NCI-H1436 (cell line): ENCODE measurements at regions not wholly inside any gene's neighbourhood (a gene's known extent, or its start where the extent isn't known, plus 50 kb on each side); places are given as distances from the start of the nearest gene placed in this dataset.
A peak's percentile ranks its signal among the peaks of the same experiment; 100 is the strongest.

Experiments used
- DNase-seq: peaks from one replicate; lab custom pipeline; 2025; lab: John Stamatoyannopoulos, UW

DNA sequence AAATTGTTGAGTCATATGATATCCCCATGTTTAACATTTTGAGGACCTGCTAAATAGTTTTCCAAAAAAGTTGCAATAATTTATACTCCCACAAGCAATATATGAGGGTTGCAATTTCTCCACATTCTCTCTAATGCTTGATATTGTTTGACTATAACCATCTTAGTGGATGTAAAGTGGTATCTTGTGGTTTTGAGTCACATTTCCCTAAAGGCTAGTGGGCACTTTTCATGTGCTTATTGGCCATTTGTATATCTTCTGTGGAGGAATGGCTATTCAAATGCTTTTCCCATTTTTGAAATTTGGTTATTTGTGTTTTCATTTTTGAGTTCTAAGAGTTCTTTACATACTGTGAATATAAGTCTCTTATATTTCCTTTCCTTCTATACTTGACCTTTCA lies 82.7 kb downstream of the SCG2 start:
- DNase-seq = no peak

DNA sequence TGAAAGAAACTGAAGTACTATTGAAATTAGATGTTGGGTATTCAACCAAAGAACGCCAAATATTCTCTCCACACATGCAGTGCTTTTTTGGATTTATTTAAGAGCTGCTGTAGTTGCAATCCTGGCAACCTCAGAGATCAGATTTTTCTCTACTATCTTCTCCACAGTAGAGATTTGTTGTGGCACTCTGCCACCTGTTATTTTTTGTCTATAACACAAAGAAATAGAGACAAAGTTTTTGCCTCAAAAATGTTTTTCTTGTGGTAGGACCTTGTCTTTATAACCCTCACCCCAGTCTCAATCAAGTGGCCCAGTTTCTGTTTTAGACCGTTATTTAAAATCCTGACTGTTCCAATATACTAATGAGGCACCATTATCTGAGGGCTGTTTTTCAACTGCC lies 79.4 kb downstream of the SCG2 start:
- DNase-seq = no peak

DNA sequence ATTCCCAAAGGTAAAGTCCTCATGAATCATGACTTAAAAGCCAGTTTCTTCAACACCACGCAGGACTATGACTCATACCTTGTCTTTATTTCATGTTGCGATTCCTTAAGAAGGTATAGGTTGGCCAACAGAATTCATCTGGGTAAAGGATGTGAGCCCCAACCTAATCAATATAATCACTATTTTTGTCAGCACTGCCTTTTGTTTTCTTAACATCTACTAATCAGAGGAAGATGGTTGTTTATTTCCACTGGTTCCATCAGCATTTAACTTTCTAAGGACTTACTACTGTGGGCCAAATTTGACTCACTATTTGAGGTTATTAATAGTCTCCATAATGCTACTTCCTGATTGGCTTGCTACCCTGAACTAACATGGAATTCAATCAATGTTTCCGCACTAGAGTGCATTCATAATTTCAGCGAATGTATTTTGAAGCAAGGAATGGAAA lies 78.6 kb downstream of the SCG2 start:
- DNase-seq = no peak

DNA sequence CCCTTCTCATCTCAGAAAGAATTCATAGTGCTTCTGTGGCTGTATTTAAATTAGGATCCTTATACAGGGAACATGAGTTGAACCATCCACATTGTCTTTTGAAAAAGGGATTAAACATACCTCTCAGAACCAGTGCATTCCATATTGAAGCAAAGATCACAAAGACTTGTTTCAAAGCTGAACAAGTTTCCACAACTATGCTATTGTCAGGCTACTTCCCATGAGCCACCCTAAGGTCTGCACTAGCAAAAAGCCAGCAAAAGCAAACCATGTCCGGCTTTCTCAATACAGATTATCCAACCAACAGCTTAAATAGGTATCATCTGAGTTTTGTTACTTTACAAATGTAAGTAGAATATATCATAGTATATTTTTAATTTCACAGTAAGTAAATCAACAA lies 78.1 kb downstream of the SCG2 start:
- no peak for DNase-seq

DNA sequence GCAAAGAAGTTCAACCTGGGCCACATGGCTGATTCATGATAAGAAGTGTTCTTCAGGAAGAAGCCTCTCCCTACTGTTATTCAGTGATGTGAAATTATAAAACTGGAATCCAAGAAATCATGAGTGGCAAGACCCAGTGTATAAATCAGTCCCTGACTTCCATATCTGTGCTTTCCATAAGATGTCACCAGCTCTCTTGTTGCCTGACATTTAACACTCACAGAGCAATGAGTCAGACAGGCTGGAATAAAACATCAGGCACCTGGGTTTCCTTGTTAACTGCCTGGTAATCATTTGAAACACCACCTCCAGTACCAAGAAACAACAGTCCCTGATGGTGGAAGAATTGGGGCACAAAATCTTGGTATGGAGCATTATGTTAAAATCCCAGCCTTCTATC lies 76.1 kb downstream of the SCG2 start:
- DNase-seq = peak; percentile 7

DNA sequence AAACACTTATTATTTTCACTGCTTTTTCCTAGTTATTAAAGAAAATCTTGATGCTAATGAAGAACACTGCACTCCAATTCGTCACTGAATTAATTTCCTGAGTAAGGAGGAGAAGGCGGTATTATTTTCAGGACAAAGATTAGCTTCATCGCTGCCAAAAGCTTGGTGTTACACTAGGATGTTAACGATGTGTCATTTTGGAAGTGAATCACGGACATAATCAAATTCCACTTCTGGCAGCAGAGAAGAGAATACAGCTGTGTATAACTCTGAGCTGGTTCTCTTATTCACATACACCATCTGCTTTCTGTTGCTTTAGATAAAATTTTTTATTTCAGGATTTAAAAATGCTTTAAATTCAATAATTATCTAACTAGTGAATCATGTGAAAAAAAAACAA lies 74.1 kb downstream of the SCG2 start:
- no peak for DNase-seq

DNA sequence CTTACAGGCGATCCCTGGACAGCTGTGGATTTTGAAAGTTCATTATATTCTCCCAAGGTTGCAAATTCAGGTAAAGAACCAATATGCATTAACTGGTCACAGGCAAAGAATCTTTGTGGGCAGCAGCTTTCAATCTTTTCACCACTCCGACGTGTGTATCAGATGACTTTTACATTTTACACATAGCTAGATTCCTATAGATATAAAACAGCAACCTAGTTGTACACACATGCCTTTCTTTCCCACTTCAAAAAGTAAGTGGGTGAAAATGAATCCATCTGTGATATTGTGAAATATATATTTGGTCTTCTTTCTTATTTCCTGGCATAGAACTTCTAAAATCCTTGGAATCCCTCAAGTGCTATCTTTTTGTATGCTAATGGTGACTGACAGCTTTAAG lies 72.5 kb downstream of the SCG2 start:
- no peak for DNase-seq

DNA sequence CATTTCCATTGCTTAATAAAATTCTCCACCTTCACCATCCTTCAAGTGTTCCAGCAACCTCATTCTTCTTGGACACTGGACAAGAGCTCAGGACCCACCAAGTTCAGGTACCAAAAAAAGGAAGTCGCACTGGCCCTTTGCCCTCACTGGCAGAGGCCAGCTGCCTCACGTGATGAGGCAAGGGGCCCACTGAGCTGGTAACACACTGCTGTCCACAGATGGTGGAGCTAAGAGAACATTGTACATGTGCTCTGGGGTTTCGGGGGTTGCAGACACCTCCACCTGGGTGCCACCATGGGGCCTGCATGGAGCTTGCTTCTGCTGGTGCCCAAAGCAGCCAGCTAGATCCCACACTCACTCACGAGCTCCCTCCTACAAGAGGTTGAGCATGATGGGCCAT lies 71.3 kb downstream of the SCG2 start:
- DNase-seq = no peak

DNA sequence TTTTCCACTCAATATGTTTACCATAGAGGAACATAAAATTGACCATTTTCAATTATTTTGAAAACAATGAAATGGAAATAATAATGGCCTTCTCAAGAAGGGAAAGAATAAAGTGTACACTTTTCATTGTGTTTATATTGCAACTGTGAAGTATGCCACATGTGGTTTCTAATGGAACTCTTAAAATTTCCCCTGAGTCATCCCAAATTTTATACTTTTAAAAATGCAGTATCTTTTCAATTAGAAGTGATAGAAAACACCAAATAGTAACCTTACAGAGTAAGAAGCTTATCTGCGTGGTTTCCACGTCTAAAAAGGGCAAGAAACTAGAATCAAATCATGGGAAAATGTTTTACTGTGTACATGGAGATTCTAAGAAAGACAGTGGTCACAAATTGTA lies 70.0 kb downstream of the SCG2 start:
- no peak for DNase-seq

DNA sequence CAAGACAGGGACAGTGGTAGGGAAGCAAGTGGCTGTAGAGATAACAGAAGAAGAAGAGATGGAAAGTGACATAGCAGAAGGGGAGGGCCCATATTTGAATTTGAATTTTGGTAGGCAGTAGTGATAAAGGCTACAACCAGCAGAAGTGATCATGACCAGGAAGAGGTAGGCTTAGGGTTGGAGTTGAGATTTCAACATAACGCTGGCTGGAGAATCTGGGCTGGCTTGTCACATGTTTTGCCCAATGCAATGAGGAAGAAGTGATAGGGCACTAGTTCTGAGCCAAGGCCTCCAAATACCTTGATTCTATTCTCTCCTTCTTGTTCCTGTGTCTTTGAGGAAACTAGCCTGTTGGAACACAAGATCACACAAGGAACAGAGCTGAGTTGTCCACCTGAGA lies 69.4 kb downstream of the SCG2 start:
- DNase-seq = no peak

DNA sequence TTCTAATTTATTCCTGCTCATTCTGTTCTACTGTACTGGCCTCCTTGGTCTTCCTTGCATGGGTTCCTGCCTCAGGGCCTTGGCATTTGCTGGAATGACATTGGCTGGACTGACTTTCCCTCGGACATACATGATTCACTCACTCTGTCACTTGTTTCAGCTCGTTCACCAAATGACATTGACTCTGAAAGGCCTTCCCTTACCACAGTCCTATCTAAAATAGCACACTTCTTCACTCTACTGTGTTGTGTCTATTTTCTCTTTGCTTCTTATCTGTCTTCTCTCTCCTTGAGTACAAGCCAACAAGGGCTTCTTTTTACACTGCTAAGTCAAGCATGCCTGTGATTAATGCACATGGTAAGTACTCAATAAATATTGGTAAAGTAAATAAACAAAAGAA lies 65.6 kb downstream of the SCG2 start:
- DNase-seq = no peak

DNA sequence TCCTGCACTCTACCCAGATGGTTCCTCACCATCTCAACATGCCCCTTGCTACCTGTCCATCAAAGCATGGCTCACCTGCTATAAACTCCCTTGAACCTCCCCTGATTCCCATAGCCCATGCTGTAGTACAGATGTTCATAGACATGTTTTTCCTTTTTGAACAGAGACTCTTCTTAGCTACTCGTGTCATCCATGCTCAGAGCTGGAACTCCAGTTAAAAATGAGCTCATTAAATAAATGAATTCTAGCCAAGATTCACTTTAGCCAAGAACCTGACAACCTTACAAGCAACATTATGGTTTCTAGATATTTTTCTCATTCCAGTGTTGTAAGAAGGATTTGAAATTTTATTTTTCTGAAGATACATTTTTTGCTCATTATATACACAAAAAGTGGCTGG lies 65.0 kb downstream of the SCG2 start:
- DNase-seq = no peak

DNA sequence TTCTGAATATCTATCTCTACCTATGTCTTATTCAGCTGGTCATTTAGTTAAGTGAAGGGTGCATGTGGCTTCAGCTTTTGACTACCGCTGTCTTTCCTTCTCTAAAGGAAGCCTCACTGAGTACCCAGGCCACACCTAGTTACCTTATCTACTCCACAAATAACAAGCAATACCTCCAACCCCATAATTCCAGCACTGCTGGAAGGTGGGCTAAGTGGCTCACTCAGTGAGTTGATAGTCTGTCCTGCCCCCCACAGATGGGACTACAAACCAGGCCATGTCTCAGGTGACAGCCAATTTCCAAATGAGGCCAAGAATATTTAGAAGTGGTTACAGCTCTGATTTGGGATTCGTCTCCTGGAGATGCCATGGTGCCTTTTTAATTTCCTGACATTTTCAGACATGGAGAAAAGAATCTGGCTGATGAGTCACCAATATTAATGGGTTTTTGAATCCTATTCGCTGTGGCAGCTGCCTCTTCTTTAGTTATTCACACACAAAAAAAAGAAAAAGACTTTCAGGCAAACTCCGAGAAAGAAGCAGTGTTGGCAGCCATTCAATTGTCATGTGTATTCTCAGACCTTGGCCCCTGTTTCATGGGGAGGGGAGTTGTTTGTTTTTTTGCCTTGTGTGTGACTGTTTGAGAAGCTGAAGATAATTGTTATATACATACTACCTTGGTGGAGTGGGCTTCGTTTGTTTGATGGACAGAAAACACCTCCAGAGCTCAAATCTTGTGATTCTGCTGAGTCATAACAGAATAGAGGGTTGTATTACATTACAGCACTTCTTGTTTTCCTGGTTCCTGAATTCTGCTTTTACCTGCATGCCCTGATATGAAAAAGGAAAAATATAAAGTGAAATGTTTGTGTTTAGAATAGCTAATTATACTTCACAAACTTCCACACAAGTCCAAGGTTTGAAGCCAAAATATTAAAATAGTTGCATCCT lies 64.2 kb downstream of the SCG2 start:
- DNase-seq = peak; percentile 49

DNA sequence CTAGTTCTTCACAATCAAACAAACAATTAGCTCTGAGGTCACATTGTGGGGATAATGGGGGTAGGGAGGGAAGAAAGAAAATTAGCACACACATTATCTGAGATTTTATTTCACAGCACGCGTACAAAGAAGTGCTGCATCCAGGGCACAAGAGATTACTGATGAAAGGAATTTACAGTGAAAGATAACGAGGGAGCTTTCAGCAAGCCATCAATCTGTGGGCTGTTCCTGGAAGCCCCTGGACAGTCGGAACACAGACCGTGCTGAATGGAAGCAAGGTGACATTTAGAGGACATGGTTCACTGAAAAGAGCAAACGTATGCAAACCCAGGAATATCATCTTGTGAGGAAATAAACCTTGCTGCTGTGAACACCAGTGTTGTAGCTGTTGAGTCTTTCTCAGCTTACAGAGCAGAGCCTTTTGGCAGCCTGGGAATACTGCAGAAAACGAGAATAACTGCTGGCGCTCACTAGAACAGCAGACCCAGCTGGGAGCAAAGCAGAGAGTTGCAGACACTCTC lies 63.2 kb downstream of the SCG2 start:
- peak; percentile 48 for DNase-seq

DNA sequence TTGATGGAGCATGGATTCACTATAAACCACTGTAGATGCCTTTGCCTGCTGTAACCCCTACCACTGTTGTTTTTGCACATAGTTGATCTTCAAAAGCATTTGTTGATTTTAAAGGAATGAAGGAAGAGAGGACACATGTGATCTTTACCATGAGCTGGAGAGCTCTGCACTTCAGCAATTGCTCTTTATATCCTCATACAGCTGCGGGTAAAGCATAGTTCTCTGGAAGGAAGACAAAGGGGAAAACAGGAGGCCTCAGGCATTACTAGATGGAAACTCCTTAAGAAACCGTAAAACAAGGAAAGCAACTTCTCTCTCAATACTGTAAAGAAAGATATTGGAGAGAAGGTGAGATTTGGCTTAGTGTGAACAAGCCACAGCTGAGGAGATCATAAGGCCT lies 60.6 kb downstream of the SCG2 start:
- DNase-seq = no peak

DNA sequence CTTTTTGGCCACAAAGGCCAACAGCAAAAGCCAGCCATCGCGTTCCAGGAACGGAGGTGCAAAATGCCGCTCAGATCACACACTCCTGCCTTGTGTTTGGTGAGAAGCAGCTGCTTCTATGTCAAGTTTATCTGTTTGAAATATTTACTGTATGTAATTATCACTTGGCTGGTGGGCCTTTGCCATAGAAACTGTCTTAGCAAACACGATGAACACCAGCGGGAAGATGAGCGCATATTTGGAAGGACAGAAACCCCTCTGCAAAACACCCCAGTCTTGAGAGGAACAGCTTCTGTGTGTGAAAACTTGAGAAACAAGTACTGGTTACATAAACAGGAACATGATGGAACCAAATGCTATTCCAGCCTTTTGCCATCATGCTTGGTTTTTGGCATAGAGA lies 59.7 kb downstream of the SCG2 start:
- no peak for DNase-seq

DNA sequence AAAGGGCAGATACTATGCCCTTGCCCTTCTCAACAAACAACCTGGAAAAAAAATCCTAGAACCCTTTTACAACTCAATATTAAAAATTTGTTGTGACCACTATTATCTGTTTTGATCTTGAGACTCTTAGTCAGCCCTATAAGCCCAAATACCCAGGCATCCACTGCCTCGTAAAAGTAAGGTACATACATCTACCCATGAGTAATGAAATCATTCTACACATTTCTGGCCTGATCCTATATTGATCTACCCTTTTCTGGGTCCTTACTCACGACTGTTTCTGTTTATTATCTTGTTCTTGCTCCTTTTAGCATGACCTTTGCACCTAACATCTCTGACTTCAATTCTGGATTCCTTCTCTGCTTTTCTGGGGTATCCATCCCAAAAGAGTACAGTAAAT lies 56.8 kb downstream of the SCG2 start:
- no peak for DNase-seq

DNA sequence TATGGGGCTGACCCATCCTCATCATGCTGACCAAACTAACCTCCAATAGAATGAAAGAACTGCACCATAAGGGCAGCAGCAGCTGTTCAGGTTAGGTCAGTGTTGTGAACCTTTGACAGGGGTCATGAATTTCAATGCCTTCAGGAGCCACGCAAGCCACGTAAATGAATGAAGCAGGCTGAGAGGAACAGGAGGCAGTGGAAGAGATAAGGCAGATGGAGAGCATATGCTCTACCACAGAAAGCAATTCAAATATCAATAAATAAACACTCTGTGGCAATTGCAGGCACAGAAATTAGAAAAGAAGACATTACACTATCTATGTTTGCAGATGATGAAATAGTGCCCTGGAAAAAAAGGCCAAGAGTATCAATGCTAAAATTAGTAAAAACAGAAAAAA lies 56.3 kb downstream of the SCG2 start:
- DNase-seq = no peak
